ENCODE measurements at regions not wholly inside any gene's neighbourhood (a gene's known extent, or its start where the extent isn't known, plus 50 kb on each side); places are given as distances from the start of the nearest gene placed in this dataset.

- TF ChIP-seq EP300 (IDR thresholded peaks at IDR 0.05; ENCODE audit: borderline replicate concordance) (no peak), REST (IDR thresholded peaks at IDR 0.05; ENCODE audit: low read depth) (no peak), TAF1 (IDR thresholded peaks at IDR 0.05; ENCODE audit: low read depth) (no peak), CREB1 (IDR thresholded peaks at IDR 0.05; ENCODE audit: low read depth) (no peak), TCF12 (IDR thresholded peaks at IDR 0.05; ENCODE audit: low read depth) (no peak), TEAD4 (IDR thresholded peaks at IDR 0.05) (no peak)
These were observed 1183.9 kb downstream of the RPA4 start for GRCh38 chrX:98067611-98068010.

All from Ishikawa (cell line).